Myocyte (in vitro differentiated cells): ENCODE measurements at regions not wholly inside any gene's neighbourhood (a gene's known extent, or its start where the extent isn't known, plus 50 kb on each side); places are given as distances from the start of the nearest gene placed in this dataset.
"Not testable (repeated sequence)": the region's sequence is repeated elsewhere in the genome, so short reads cannot be mapped to it uniquely, and the experiment has no call there.

Source experiments
- DNase-seq: peaks from one replicate; pipeline ENCODE4 v3.0.0-alpha.2; 2012; ENCODE audit warnings: low read depth

DNA sequence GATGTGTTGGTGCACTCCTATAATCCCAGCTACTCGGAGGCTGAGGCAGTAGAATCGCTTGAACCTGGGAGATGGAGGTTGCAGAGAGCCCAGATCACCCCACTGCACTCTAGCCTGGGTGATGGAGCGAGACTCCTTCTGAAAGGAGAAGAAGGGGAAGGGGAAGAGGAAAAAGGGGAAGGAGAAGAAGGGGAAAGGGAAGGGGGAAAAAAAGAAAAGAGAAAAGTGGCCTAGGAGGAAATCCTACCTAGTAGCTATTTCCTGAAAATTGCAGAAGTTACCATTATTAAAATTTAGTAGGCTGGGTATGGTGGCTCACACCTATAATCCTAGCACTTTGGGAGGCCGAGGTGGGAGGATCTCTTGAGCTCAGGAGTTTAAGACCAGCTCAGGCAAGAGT, 67.4 kb downstream of the ARRDC3 start:
- no peak for DNase-seq

DNA sequence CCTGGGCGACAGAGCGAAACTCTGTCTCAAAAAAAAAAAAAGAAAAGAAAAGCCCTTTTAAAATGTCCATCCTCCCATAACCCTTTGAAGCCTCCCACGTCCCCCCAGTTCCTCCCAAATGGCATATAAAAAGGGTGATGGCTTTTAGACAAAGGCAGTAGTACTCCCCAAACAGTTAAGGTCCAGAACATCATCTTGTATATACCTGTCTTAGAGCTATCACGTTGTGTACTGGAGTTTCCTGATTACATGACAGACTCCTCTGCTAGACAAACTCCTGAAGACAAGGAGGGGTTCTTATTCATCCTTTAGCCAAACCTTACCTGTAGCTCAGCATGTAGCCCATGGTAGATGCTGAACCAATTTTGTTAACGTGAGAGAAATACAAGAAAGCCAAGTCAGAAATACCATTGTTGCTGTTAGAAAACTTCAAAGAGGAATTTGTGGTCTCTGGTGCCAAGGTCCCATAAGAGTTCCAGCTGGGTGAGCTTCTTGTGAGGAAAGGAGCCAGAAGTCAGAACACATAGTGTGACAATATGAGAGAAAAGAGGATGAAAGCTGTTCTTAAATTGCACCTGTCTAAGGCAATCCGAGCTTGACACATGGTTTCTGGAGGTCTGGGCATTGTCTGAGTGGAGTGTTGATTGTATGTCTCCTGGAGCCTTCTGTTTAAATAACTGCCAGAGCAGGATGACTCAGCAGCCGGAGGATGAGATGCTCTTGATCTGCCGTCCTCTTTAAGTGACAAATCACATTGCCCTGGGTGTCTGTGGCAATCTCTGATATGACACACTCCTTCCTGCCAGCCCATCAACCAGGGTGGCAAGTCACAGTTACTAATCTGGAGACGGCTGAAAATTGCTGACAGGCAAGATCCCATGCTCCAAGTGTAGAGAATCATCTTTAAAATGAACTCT, 69.1 kb downstream of the ARRDC3 start:
- DNase-seq = peak; percentile 98

DNA sequence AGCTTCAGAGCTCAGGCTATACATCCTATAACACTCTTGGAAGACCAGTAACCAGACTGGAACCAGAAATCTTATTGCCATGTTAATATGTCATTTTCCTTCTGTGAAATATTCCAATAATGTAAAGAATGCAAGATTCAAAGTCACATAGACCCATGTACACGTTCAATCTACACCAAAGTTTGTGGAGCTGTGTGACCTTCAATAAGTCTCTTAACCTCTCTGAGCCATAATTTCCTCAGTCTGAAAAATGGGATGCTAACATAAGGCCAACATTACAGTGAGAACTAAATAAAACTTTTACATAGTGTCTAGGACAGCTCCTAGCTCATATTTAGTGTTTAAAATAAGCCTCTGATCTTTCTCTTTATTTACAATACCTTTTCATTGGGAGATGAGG, 70.4 kb downstream of the ARRDC3 start:
- no peak for DNase-seq

DNA sequence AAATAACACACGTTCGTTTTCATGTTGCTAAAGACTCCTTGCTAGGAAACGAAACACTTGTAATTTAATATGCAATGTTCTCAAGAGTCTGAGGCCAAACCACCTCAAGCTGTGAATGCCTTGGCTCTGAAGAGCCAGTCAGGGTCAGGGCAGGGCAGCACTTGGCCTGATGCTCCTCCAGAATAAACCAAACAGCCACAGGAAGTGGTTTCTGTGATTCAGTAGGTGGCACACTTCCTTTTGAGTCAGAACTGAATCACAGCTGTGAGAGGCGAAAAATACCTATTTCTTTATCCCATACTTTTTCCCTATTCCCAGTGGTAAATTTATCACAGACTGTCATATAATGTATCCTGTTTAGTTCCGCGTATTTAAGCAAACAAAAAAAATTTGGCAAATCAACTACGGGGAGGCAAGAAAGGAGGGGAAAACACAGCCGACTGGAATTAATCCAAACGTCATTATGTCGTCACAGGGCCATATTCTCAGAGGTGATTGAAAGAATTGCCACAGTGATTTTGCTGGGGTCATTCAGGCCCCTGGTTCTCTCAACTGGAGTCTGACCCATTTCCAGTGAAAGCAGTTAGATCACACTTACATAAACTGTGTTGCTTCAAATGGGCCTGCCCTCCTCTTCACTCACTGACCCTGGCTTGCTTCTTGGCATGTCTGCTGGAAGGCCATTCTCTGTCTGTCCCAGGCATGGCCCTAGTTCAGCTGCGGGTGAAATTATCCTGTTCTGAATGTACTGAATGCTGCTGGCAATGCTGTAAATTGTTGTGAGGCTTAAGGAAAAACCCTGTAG, 71.2 kb downstream of the ARRDC3 start:
- DNase-seq = peak; percentile 98

DNA sequence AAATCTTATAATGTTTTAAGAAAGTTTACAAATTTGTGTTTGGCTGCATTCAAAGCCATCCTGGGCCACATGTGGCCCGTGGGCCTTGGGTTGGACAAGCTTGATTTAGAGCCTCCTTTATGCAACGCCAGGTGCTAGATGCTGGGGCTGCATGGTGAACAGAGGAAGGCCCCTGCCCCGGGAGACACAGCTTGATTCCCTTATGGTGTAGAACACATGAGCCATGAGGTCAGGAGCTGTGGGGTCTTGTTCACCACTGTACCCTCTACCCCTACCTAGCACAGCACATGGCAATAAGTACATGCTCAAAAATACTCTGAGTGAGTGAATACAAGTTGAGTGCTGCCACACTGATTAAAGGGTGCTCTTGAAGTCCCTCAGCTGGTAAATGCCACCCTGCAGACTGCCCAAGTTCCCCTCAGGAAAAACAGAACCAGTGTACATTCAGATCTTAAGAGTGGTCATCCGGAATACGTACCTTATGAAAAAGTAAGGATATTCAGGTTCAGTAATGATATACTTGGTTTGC, 71.9 kb downstream of the ARRDC3 start:
- no peak for DNase-seq

DNA sequence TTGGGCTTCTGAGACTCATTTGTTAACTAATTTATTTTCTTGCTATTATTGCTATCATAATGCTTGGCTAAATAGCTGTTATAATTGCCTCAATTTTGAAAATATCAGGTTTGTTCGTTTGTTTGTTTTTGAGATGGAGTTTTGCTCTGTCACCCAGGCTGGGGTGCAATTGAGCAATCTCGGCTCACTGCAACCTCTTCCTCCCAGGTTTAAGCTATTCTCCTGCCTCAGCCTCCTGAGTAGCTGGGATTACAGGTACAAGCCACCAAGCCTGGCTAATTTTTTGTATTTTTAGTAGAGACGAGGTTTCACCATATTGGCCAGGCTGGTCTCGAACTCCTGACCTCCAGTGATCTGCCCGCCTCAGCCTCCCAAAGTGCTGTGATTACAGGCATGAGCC, 75.0 kb downstream of the ARRDC3 start:
- not testable (repeated sequence) for DNase-seq

DNA sequence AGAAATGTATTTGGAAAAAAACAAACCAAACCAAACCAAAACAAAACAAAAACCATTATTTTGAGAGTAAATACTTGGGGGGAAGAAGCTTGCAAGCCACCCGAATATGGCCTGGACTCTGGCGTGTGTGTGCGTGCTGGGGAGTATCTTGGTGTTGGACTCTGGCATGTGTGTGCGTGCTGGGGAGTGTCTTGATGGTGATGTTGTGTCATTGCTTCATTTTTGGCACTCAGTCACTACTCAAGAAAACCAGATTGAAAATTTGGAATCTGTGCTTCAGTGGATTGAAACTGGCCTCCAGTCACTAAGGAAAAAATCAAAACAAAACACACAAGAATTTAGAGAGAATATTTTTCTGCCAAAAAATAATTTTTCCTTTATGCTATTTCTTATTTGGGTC, 76.1 kb downstream of the ARRDC3 start:
- DNase-seq = peak; percentile 30

DNA sequence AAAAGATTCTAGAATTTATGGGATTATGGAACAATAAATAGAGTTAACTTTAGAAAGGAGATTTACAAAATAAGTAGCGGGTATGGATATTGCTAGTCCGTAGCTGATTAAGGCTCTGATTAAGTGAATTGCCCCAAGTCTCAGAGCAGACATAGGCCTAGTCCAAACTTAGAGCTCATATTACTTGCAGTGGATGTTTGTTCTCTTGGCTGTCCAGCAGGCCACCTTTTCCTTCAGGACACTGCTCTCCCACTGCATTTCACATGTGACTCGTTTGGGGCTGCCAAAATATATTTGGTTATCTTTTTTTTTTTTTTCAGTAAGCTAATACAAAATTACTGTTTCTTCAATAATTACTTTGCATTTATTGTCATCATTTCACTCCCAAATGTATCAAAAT, 76.6 kb downstream of the ARRDC3 start:
- DNase-seq = peak; percentile 17

DNA sequence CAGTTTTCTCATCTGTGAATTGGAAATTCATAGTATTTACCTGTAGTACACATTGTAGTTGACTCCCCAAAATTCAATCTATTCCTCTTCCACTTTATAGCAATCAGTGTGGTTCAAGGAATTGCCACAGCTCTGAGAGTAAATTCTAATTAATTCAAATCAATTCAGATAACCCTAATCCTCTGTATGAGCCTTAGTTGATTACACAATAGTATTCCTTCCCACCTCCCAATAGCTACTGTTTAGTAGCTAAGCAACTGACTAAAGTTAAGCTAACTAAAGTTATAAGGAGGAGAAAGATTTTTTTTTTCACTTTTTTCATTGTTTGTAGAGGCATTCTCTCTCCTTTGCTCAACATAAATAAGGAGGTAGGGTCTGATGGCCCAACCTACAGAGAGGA, 77.5 kb downstream of the ARRDC3 start:
- DNase-seq = no peak

DNA sequence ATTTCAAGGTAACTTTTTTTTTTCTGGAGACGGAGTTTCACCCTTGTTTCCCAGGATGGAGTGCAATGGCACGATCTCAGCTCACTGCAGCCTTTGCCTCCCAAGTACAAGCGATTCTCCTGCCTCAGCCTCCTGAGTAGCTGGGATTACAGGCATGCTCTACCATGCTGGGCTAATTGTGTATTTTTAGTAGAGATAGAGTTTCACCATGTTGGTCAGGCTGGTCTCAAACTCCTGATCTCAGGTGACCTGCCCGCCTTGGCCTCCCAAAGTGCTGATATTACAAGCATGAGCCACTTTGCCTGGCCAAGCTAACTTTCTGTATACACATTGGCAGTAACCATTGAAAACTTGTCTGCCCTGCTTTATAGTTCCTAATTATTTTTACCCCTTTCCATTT, 79.1 kb downstream of the ARRDC3 start:
- DNase-seq = not testable (repeated sequence)

DNA sequence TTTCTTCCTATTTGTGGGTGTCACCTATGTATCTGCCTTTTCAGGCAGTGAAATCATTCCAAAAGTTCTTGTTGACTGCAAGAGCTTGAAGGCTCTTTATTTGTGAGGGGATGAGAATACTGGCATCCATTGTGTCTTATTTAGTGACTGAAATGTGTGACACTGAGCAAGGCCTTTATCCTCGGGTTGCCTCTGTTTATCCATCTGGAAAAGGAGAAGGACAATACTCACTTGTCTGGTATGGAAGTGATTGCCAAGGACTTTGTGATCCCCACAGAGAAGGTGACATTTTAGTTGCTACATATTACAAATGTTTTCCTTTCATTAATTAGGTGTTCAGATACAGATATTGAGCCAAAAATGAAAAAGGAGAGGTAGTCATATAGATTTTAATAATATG, 80.2 kb downstream of the ARRDC3 start:
- no peak for DNase-seq

DNA sequence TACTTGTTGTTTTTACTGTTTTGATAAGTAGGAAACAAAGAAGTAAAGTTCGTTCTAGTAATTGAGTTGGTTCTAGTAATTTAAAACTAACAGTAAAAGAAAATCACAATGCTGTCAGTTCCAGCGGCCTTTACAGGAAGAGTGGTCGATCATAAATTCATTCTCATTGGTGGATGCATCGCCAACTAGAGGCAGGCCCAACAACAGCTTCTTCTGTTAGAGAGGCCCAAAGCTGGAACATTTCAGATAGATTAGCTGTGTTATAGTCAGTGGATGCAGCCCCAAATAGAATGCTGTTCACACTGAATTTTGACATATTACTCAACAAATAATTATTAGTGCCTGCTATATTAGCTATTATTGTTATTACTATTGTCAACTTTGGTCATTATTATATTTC, 80.8 kb downstream of the ARRDC3 start:
- no peak for DNase-seq

DNA sequence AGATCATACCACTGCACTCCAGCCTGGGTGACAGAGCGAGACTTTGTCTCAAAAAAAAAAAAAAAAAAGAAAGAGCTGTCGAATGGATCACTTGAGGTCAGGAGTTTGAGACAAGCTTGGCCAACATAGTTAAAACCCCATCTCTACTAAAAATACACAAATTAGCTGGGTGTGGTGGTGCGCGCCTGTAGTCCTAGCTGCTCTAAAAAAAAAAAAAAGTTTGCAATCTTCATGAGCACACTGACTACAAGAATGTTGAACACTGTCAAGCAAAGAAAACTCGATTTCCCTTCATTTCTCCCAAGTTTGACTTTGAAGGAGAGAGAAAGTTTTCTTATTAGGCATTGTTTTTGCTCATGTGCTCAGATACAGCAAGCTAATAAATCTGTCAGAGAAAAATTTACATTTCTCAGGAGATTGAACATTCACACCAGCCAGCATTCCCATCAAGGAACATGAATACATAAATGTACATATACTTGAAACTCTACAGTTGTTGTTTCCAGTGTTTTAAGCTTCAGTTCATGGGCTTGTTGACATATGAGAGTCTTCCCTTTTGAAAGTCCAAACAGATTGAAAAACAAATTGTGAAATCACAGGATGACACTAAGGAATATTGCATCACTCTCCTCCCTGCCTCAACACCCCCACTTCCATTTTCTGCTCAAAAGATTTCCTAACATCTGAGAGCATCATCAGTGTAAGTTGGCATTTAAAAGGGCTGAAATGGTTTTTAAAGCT, 81.8 kb downstream of the ARRDC3 start:
- no peak for DNase-seq

DNA sequence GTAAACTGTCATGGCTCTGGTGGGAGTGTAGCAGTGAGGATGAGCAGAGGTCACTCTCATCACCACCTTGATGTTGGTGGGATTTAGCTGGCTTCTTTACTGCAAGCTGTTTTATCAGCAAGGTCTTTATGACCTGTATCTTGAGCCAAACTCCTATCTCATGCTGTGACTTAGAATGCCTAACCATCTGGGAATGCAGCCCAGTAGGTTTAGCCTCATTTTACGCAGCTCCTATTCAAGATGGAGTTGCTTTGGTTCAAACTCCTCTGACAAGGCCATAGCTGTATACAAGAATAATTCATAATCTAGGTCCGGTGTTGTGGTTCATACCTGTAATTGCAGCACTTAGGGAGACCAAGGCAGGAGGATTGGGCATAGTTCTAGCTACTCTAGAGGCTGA, 85.1 kb downstream of the ARRDC3 start:
- DNase-seq = no peak

DNA sequence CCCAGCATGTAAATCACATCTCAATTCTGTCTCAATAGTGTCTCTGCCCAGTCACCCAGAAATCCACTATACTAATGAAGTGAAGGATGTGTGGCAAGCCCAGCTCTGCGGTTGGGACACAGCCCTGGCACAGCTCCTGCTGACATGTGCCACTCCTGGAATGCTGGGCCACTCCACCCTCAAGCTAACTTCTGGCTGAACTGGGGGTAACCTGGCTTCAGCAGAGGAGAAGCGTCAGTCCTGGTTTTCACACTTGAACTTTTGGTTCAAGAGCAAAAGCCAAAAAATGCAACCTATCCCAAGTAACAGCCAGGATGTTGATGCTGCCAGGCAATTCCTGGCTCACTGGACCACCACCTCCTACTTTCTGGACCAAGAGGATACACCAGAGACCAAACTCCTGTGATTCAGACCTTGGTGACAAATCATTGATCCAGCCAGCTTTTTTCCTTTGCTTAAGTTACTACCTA, 86.4 kb downstream of the ARRDC3 start:
- DNase-seq = peak; percentile 87

DNA sequence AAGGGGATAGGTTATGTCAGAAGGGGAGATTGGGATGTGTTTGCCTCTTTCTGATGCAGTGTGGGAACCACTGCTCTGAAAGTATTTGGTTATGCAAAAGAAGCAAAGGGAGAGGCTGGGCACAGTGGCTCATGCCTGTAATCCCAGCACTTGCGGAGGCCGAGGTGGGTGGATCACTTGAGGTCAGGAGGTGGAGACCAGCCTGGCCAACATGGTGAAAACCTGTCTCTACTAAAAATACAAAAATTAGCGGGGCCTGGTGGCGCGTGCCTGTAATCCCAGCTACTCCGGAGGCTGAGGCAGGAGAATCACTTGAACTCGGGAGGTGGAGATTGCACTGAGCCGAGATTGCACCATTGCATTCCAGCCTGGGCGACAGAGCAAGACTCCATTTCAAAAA, 87.0 kb downstream of the ARRDC3 start:
- peak; percentile 47 for DNase-seq

DNA sequence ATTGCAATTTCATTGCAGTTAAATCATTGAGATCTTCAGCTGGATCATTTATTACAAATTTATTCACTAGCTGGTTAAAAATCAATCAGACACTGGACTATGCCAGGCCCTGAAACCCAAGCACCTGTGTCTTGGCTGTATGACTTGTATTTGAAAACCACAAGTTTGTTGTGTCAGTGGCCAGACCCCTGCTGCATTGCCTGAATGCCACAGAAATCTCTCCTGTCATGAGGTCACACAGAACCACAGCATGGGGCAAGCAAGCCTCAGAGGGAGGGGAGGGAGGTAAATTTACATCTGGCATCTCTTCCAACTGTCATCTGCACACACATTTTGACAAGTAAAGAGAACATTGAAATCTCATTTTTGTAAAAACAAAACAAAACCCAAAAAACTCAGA, 90.0 kb downstream of the ARRDC3 start:
- DNase-seq = peak; percentile 92

DNA sequence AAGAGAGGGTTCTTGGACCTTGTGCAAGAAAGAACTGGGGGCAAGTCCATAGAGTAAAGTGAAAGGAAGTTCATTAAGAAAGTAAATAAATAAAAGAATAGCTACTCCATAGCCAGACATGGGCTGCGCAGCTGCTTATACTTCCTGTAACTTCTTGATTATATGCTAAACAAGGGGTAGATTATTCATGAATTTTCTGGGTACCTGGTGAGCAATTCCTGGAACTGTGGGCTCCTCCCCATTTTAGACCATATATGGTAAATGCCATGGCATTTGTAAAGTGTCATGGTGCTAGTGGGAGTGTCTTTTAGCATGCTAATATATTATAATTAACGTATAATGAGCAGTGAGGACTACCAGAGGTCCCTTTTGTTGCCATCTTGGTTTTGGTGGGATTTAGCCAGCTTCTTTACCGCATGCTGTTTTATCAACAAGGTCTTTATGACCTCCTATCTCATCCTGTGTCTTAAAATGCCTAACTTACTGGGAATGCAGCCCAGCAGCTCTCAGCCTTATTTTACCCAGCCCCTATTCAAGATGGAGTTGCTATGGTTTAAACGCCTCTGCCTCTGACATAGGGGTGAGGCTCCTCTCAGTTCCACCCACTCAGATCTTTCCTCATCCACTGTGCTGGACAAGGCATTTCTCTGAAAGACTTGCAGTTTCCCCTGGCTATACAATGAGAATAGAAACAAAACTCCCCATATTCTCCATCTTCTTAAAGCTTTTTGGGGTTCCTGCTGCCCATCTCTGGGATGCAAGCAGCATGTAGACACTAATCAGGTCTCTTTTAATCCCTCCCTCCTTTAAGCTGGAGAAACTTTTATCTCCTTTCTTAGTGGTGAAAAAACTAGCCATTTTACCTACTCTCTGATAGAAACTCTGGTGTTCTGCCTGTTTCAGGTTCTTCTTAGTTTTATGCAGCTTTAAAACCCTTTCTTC, 91.2 kb downstream of the ARRDC3 start:
- no peak for DNase-seq

DNA sequence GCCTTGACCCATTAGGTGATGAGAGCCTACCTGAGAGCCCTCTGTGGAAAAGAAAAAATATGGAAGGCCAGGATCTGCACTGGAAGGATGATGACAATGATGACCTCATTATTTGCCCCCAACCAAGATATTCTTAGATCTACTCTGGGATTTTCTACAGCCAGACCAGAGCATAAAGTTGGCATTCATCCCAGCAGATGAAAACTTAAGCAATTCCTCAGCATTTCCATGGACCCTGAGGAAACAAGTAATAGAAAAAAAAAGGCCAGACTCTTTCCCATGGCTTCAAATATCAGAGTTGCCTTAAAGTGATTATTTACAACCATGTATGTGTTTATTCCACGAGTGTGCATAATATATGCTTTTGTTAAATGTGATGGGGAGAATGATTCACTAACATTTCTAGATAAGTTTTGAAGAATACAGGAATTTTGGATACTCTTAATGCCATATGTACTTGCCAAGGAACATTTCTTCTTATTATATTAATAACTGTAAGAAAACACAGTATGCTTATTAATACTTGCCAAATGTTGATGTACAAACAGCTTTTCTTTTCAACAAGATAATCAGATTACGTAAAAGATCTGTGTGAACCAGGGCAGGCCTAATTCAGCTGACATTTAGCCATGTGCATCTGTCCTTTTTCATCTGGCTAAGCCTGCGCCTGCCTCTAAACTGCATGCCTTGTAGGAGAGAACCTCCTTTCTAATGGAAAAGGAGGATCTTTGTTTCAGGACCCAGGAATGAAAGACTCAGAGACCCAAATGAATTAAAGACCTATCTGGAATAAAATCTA, 94.8 kb downstream of the ARRDC3 start:
- peak; percentile 72 for DNase-seq
